ENCODE measurements at regions not wholly inside any gene's neighbourhood (a gene's known extent, or its start where the extent isn't known, plus 50 kb on each side); places are given as distances from the start of the nearest gene placed in this dataset.

GRCh38 chr15:98333251-98333650 is 315.1 kb upstream of the IGF1R start:
- TF ChIP-seq CTCF (IDR thresholded peaks at IDR 0.05 in 2 of 3, conservative IDR thresholded peaks at IDR 0.05 in 1 of 3; ENCODE audit: borderline replicate concordance in 1 of 3, insufficient read depth in 1 of 3, low read depth in 2 of 3, low read length in 2 of 3), result no peak
- TF ChIP-seq POLR2A (IDR thresholded peaks at IDR 0.05; ENCODE audit: borderline replicate concordance, extremely low read depth, insufficient read depth, insufficient read length), result no peak
- no peak for TF ChIP-seq ATF3 (IDR thresholded peaks at IDR 0.05)
- no peak for TF ChIP-seq EZH2phosphoT487 (IDR thresholded peaks at IDR 0.05; ENCODE audit: borderline replicate concordance)
- no peak for TF ChIP-seq CEBPB (IDR thresholded peaks at IDR 0.05; ENCODE audit: low read depth)
- TF ChIP-seq POLR2AphosphoS5 (IDR thresholded peaks at IDR 0.05; ENCODE audit: low read depth, low read length), result no peak
- no peak for TF ChIP-seq JUND (IDR thresholded peaks at IDR 0.05)
- TF ChIP-seq TCF7L2 (IDR thresholded peaks at IDR 0.05; ENCODE audit: borderline replicate concordance, extremely low read depth, insufficient read depth, insufficient read length), result no peak
- TF ChIP-seq EZH2 (IDR thresholded peaks at IDR 0.05), result no peak
- no peak for TF ChIP-seq SRF (IDR thresholded peaks at IDR 0.05; ENCODE audit: low read depth)
- TF ChIP-seq, protein P1, sequence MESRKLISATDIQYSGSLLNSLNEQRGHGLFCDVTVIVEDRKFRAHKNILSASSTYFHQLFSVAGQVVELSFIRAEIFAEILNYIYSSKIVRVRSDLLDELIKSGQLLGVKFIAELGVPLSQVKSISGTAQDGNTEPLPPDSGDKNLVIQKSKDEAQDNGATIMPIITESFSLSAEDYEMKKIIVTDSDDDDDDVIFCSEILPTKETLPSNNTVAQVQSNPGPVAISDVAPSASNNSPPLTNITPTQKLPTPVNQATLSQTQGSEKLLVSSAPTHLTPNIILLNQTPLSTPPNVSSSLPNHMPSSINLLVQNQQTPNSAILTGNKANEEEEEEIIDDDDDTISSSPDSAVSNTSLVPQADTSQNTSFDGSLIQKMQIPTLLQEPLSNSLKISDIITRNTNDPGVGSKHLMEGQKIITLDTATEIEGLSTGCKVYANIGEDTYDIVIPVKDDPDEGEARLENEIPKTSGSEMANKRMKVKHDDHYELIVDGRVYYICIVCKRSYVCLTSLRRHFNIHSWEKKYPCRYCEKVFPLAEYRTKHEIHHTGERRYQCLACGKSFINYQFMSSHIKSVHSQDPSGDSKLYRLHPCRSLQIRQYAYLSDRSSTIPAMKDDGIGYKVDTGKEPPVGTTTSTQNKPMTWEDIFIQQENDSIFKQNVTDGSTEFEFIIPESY (IDR thresholded peaks at IDR 0.05; ENCODE audit: extremely low read depth, insufficient replicate concordance, low read length), result no peak
- no peak for TF ChIP-seq RAD21 (IDR thresholded peaks at IDR 0.05; ENCODE audit: low read depth)
